Osteoblast (primary cell): ENCODE measurements at regions not wholly inside any gene's neighbourhood (a gene's known extent, or its start where the extent isn't known, plus 50 kb on each side); places are given as distances from the start of the nearest gene placed in this dataset.

Experiments
- DNase-seq: peaks from one replicate; pipeline ENCODE4 v3.0.0; 2011; ENCODE audit warnings: low spot score, mixed read lengths; ENCODE audit not compliant: insufficient read length; ENCODE audit errors: missing footprints
- H2AFZ ChIP-seq: 2 replicates; pipeline ENCODE4 v1.6.0; 2011; ENCODE audit warnings: mild to moderate bottlenecking, low read length
- H3K27ac ChIP-seq: 2 replicates; pipeline ENCODE4 v1.5.1; 2011; ENCODE audit warnings: mild to moderate bottlenecking, low read depth, low read length, moderate library complexity
- H3K27me3 ChIP-seq: 2 replicates; pipeline ENCODE4 v1.6.0; 2012; ENCODE audit warnings: mild to moderate bottlenecking, control low read depth, inconsistent platforms, low read length, moderate library complexity; ENCODE audit not compliant: insufficient read depth
- H3K36me3 ChIP-seq: 2 replicates; pipeline ENCODE4 v1.5.1; 2011; ENCODE audit warnings: mild to moderate bottlenecking, low read length, control low read depth, moderate library complexity; ENCODE audit not compliant: insufficient read depth
- H3K4me1 ChIP-seq: 2 replicates; pipeline ENCODE4 v1.5.1; 2011; ENCODE audit warnings: mild to moderate bottlenecking, low read length, control low read depth, moderate library complexity; ENCODE audit not compliant: insufficient read depth
- H3K4me2 ChIP-seq: 2 replicates; pipeline ENCODE4 v1.6.0; 2011; ENCODE audit warnings: mild to moderate bottlenecking, low read length; ENCODE audit not compliant: insufficient read depth
- H3K4me3 ChIP-seq: fragments of 200-600 bp; sonication (generic); 3 replicates; pipeline ENCODE4 v1.5.1; 2012; ENCODE audit warnings: mild to moderate bottlenecking, low read length, inconsistent platforms; ENCODE audit not compliant: insufficient read depth
- H3K79me2 ChIP-seq: 2 replicates; pipeline ENCODE4 v1.6.0; 2012; ENCODE audit warnings: mild to moderate bottlenecking, low read length, control low read depth, inconsistent platforms; ENCODE audit not compliant: insufficient read depth
- H3K9me3 ChIP-seq: 2 replicates; pipeline ENCODE4 v1.5.1; 2011; ENCODE audit warnings: low read depth, low read length, control low read depth
- H4K20me1 ChIP-seq: 2 replicates; pipeline ENCODE4 v1.6.0; 2012; ENCODE audit warnings: mild to moderate bottlenecking, low read length, control low read depth; ENCODE audit not compliant: insufficient read depth
- TF ChIP-seq, protein P1 (sequence below): IDR thresholded peaks from 2 replicates; pipeline ENCODE4 v1.5.1; 2011; ENCODE audit warnings: mild to moderate bottlenecking, low read depth, low read length, moderate library complexity; ENCODE audit errors: extremely low read depth

DNA sequence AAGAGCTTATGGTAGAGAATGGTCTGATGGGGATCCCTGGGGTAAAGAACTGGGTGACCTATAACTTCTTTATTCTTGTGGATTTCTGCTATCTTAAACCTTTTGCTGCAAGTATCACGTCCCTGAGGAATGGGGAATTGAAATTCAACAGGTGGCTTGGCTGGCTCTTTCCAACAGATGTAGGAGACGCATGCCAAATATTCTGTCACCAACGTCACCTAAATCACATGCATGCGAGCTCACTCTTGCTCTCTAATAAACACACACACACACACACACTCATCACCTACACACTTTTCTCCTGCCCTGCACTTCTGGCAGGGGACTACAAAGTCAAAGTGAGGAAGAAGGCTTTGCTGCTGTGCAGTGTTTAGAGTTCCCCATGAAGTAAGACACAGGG, 145.8 kb upstream of the NECTIN3 start:
- TF ChIP-seq, protein P1, sequence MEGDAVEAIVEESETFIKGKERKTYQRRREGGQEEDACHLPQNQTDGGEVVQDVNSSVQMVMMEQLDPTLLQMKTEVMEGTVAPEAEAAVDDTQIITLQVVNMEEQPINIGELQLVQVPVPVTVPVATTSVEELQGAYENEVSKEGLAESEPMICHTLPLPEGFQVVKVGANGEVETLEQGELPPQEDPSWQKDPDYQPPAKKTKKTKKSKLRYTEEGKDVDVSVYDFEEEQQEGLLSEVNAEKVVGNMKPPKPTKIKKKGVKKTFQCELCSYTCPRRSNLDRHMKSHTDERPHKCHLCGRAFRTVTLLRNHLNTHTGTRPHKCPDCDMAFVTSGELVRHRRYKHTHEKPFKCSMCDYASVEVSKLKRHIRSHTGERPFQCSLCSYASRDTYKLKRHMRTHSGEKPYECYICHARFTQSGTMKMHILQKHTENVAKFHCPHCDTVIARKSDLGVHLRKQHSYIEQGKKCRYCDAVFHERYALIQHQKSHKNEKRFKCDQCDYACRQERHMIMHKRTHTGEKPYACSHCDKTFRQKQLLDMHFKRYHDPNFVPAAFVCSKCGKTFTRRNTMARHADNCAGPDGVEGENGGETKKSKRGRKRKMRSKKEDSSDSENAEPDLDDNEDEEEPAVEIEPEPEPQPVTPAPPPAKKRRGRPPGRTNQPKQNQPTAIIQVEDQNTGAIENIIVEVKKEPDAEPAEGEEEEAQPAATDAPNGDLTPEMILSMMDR = no peak
- Histone ChIP-seq H3K79me2 (no peaks in the 10 kb centered on the region), H3K4me1 (no peaks in the 10 kb centered on the region), H3K9me3 (no peaks in the 10 kb centered on the region), H3K27me3 (no peaks in the 10 kb centered on the region), H3K4me3 (no peak overlapping the region), H3K36me3 (no peaks in the 10 kb centered on the region), H2AFZ (no peak overlapping the region), H3K27ac (no peak overlapping the region), H4K20me1 (no peaks in the 10 kb centered on the region), H3K4me2 (no peak overlapping the region)
- no peak for DNase-seq

DNA sequence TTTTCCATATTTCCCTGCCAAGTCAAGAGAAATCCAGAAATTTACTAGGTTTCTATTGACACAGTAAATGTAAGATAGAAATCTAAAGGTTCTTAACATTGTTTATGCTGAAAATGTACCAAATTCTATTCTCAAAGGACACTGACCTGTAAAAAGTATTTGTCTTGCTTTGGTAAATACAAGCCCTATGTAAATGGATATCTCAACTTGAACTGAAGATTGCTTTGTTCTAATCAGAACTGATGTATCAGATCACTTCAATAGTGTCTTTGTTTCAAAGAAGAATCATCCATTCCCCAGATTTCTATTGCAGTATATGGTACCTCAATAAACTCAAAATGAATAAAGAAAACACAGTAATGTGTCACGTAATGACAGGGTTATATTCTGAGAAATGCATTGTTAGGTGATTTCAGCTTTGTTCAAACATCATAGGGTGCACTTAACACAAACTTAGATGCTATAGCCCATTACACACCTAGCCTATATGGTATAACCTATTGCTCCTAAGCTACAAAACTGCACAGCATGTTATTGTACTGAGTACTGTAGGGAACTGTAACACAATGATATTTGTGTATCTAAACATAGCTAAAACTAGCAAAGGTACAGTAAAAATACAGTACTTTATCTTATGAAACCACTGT, 143.5 kb upstream of the NECTIN3 start:
- Histone ChIP-seq H3K27me3 (no peaks in the 10 kb centered on the region), H3K4me3 (no peak overlapping the region), H2AFZ (no peak overlapping the region), H3K9me3 (no peaks in the 10 kb centered on the region), H3K4me1 (peaks cover 4% of the 10 kb centered on the region), H3K36me3 (no peaks in the 10 kb centered on the region), H3K4me2 (no peak overlapping the region), H3K27ac (no peak overlapping the region), H4K20me1 (no peaks in the 10 kb centered on the region), H3K79me2 (no peaks in the 10 kb centered on the region)
- TF ChIP-seq, protein P1 = no peak
- DNase-seq = no peak

DNA sequence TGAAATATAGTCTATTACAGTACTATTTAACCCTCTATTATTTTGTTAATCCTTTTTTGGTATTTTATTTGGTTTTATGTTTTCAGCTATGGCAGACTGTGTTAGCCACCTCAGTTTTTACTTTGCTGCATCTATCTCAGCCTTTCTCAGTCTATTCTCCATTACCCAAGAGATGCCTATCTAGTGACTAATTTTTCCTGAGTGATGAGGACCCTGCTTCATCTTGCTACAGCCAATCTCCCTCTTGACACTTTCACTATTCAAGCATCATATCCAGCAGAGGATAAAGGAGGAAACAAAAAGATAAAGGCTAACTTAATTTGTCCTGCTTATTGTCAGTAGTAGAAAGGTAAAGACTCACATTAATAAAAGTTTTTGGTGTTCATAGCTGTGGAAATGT, 141.8 kb upstream of the NECTIN3 start:
- Histone ChIP-seq H3K4me3 (no peak overlapping the region), H2AFZ (no peak overlapping the region), H3K27ac (no peak overlapping the region), H3K4me2 (no peak overlapping the region), H3K4me1 (peaks cover 4% of the 10 kb centered on the region), H3K27me3 (no peaks in the 10 kb centered on the region), H3K79me2 (no peaks in the 10 kb centered on the region), H4K20me1 (no peaks in the 10 kb centered on the region), H3K36me3 (no peaks in the 10 kb centered on the region), H3K9me3 (no peaks in the 10 kb centered on the region)
- TF ChIP-seq, protein P1 = no peak
- no peak for DNase-seq

DNA sequence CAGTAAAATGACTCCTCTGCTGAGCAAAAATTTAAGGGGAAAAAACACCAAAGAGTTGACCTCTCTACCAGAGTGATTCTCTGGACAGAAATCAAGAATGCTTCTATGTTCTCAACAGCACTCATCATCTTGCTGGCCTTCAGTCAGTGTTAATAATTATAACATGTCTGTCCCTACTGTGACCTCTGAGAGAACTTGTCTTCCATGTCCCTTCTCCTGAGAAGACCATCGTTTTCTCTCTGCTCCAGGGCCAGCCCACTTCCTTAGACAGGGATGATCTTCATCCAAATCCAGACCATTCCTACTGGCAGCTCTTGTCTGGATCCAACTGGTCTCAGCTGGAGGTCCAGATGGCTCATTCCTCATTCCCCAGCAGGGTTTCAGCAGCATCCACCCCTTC, 139.0 kb upstream of the NECTIN3 start:
- TF ChIP-seq, protein P1 = no peak
- Histone ChIP-seq H3K4me1 (peaks cover 4% of the 10 kb centered on the region), H3K27ac (no peak overlapping the region), H3K4me2 (no peak overlapping the region), H4K20me1 (no peaks in the 10 kb centered on the region), H3K79me2 (no peaks in the 10 kb centered on the region), H3K9me3 (no peaks in the 10 kb centered on the region), H3K4me3 (no peak overlapping the region), H3K36me3 (no peaks in the 10 kb centered on the region), H2AFZ (peak overlapping the region; percentile 70), H3K27me3 (no peaks in the 10 kb centered on the region)
- DNase-seq = no peak
